Left ventricle myocardium inferior (tissue), 1 donor: ENCODE measurements at regions not wholly inside any gene's neighbourhood (a gene's known extent, or its start where the extent isn't known, plus 50 kb on each side); places are given as distances from the start of the nearest gene placed in this dataset.
"Not testable (repeated sequence)": the region's sequence is repeated elsewhere in the genome, so short reads cannot be mapped to it uniquely, and the experiment has no call there.

Experiments used
- DNase-seq: peaks from one replicate; pipeline ENCODE4 v3.0.0-alpha.2; 2020
- H3K27ac ChIP-seq: fragments of 200-600 bp; replicated peaks from 2 replicates; pipeline ENCODE4 v1.8.0; 2021
- H3K27me3 ChIP-seq: fragments of 200-600 bp; 2 replicates; pipeline ENCODE4 v1.8.0; 2021; ENCODE audit warnings: low read depth
- H3K36me3 ChIP-seq: fragments of 200-600 bp; 2 replicates; pipeline ENCODE4 v1.8.0; 2021
- H3K4me1 ChIP-seq: fragments of 200-600 bp; 2 replicates; pipeline ENCODE4 v1.8.0; 2021
- H3K4me3 ChIP-seq: fragments of 200-600 bp; 2 replicates; pipeline ENCODE4 v1.8.0; 2021; ENCODE audit warnings: mild to moderate bottlenecking, moderate library complexity
- H3K9me3 ChIP-seq: fragments of 200-600 bp; replicated peaks from 2 replicates; pipeline ENCODE4 v1.8.0; 2021
- intact Hi-C: fragments of 100-400 bp; cut with micrococcal nuclease; formaldehyde crosslinking; loops from one replicate; pipeline ENCODE4 v1.11.0; 2022
- TF ChIP-seq, protein P1 (sequence below): fragments of 200-600 bp; IDR thresholded peaks from 2 replicates; pipeline ENCODE4 v1.8.0; 2021; ENCODE audit warnings: antibody characterized with exemption, mild to moderate bottlenecking, borderline replicate concordance
- donor health status: DM: no; HTN: yes; CAD: no; lungs with severe emphysema.

DNA sequence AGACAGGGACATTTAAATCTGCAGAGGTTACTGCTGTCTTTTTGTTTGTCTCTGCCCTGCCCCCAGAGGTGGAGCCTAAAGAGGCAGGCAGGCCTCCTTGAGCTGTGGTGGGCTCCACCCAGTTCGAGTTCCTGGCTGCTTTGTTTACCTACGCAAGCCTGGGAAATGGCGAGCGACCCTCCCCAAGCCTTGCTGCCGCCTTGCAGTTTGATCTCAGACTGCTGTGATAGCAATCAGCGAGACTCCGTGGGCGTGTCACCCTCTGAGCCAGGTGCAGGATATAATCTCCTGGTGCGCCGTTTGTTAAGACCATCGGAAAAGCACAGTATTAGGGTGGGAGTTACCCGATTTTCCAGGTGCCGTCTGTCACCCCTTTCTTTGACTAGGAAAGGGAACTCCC lies 93.3 kb downstream of the ANKRD30BL start:
- DNase-seq, H3K36me3 ChIP-seq, H3K4me1 ChIP-seq, H3K27me3 ChIP-seq, intact Hi-C loops, H3K4me3 ChIP-seq, H3K27ac ChIP-seq: not testable (repeated sequence)
- H3K9me3 ChIP-seq: peaks cover 23% of the 10 kb centered on the region

DNA sequence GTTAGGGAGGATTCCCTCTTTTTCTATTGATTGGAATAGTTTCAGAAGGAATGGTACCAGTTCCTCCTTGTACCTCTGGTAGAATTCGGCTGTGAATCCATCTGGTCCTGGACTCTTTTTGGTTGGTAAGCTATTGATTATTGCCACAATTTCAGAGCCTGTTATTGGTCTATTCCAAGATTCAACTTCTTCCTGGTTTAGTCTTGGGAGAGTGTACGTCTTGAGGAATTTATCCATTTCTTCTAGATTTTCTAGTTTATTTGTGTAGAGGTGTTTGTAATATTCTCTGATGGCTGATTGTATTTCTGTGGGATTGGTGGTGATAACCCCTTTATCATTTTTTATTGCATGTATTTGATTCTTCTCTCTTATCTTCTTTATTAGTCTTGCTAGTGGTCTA lies 96.4 kb downstream of the ANKRD30BL start:
- H3K27me3 ChIP-seq, H3K4me3 ChIP-seq, intact Hi-C loops, H3K36me3 ChIP-seq, DNase-seq, H3K4me1 ChIP-seq, H3K27ac ChIP-seq: not testable (repeated sequence)
- H3K9me3 ChIP-seq: peaks cover 23% of the 10 kb centered on the region

DNA sequence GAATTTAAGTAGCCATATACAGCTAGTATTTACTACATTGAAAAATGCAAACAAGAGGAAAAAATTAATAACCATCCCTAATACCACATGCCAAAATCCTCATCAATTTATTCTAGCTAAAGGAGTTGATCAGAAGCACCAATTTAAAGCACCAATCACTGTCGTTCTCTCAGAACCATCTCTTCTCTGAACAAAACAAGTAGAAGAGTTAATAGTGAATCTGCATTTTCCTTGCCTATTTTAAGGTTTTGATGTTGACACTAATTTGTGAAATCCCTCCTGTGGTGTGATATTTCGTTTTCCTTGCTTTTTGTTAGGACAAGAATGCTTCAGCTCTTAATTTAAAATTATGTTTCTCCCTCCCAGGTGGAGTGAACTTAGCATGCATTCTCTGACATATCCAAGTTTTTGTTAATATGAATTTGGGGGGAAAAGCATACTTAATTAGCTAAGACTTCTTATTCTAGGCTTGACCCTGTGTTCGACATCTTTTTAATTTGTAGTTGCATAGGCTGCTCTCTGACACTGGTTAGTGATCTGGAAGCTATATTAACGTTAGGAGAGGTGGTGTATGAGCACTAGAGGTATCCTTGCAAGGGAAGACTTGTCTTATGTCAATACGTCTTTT lies 122.0 kb downstream of the ANKRD30BL start:
- H3K36me3 ChIP-seq, H3K9me3 ChIP-seq, intact Hi-C loops, DNase-seq, H3K27ac ChIP-seq, H3K4me3 ChIP-seq: not testable (repeated sequence)
- Histone ChIP-seq H3K4me1 (peaks cover 15% of the 10 kb centered on the region), H3K27me3 (peaks cover 63% of the 10 kb centered on the region)

DNA sequence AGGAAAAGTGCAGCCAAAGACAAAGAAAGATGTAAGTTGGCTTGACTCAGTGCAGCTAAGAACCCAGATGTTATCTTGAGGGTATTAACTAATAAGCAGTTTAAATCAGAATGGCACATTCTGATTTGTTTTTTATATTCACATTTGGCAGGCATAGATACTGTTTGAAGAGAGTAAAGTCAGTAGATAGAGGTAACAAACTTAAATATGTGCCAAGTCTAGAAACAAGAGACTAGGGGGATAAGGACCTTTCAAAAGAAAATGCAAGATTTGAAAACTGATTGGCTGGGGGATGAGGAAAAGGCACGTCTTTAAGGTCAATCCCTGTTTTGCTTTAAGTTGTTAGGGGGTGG lies 122.9 kb downstream of the ANKRD30BL start:
- Histone ChIP-seq H3K4me1 (peaks cover 15% of the 10 kb centered on the region), H3K9me3 (peaks cover 14% of the 10 kb centered on the region), H3K4me3 (peak overlapping the region; percentile 65), H3K27me3 (peaks cover 63% of the 10 kb centered on the region)
- DNase-seq, intact Hi-C loops, H3K27ac ChIP-seq, H3K36me3 ChIP-seq: not testable (repeated sequence)

DNA sequence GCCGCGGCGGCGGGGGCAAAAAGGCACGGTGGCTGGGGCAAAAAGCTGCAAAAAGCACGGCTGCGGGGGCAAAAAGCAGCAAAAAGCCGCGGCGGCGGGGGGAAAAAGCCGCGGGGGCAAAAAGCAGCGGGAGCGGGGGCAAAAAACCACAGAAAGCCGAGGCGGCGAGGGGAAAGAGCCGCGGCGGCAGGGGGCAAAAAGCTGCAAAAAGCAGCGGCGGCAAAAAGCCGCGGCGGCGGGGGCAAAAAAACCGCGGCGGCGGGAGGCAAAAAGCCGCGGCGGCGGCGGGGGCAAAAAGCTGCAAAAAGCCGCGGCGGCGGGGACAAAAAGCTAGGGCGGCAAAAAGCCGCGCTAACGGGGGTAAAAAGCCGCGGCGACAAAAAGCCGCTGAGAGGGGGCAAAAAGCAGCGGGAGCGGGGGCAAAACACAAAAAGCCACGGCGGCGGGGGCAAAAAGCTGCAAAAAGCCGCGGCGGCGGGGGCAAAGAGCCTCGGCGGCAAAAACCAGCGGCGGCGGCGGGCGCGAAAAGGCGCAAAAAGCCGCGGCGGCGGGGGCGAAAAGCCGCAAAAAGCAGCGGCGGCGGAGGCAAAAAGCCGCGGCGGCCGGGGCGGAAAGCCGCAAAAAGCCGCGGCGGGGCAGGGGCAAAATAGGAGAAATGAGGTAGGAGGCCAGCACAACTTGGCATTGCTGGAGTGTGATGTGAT lies 123.4 kb downstream of the ANKRD30BL start:
- TF ChIP-seq, protein P1, sequence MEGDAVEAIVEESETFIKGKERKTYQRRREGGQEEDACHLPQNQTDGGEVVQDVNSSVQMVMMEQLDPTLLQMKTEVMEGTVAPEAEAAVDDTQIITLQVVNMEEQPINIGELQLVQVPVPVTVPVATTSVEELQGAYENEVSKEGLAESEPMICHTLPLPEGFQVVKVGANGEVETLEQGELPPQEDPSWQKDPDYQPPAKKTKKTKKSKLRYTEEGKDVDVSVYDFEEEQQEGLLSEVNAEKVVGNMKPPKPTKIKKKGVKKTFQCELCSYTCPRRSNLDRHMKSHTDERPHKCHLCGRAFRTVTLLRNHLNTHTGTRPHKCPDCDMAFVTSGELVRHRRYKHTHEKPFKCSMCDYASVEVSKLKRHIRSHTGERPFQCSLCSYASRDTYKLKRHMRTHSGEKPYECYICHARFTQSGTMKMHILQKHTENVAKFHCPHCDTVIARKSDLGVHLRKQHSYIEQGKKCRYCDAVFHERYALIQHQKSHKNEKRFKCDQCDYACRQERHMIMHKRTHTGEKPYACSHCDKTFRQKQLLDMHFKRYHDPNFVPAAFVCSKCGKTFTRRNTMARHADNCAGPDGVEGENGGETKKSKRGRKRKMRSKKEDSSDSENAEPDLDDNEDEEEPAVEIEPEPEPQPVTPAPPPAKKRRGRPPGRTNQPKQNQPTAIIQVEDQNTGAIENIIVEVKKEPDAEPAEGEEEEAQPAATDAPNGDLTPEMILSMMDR: no peak
- no peak overlapping the region for H3K27ac ChIP-seq

DNA sequence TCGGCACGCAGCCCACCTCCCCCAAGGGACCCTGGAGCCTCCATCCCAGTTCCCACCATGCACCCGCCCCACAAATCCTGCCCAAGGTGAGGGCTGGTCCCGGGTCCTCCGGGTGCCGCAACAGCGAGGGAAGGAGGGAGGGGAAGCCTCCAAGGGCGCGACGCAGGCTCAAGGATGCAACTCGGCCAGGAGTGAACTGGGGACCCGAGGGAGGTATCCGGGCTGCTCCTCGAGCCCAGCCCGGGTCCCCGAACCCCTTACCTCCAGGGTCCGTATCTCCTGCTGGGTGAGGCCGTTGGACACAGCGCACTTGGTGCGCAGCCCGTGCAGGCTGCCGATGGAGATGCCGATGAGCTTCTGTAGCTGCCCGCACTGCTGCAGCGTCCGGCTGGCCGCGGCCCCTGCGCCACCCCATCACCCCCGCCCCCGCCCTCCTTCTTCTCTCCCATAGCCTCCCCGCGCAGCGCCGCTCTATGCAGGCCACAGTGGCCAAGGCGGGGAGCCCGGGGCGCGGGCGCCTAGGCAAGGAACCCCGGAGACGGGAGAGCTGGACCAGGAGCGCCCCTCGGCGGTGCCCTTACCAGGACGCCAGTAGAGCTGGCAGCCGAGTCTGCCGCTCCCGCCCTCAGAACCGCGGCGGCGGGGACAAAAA lies 124.1 kb downstream of the ANKRD30BL start:
- intact Hi-C loops: no loop called here
- H3K9me3 ChIP-seq: peaks cover 24% of the 10 kb centered on the region
- no peak for DNase-seq

More for the DNA sequence above, 123.4 kb downstream of the ANKRD30BL start:
- peaks cover 58% of the 10 kb centered on the region for H3K27me3 ChIP-seq
- peaks cover 19% of the 10 kb centered on the region for H3K9me3 ChIP-seq
- peaks cover 15% of the 10 kb centered on the region for H3K4me1 ChIP-seq
- intact Hi-C loops: no loop called here
- H3K36me3 ChIP-seq: no peaks in the 10 kb centered on the region
- no peak for DNase-seq
- H3K4me3 ChIP-seq: peak overlapping the region; percentile 65

DNA sequence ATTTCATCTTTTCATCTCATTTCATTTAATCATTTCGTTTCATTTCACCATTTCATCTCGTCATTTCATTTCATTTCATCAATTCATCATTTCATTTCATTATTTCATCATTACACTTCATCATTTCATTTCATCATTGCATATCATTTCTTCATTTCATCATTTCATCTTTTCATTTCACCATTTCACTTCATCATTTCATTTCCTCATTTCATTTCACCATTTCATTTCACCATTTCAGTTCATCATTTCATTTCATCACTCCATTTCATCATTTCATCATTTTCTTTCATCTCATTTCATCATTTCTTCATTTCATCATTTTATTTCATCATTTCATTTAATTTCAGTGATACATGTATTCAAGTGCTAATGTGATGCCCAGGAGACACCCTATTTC lies 127.1 kb downstream of the ANKRD30BL start:
- Histone ChIP-seq H3K27ac (no peak overlapping the region), H3K36me3 (no peaks in the 10 kb centered on the region), H3K4me1 (peaks cover 15% of the 10 kb centered on the region), H3K9me3 (peaks cover 24% of the 10 kb centered on the region), H3K4me3 (no peak overlapping the region), H3K27me3 (peaks cover 32% of the 10 kb centered on the region)
- no peak for DNase-seq
- TF ChIP-seq, protein P1: no peak
- intact Hi-C loops: no loop called here

More for the DNA sequence above, 124.1 kb downstream of the ANKRD30BL start:
- Histone ChIP-seq H3K4me1 (peaks cover 15% of the 10 kb centered on the region), H3K27ac (no peak overlapping the region), H3K36me3 (no peaks in the 10 kb centered on the region), H3K4me3 (peak overlapping the region; percentile 65), H3K27me3 (peaks cover 55% of the 10 kb centered on the region)
- TF ChIP-seq, protein P1: no peak
